GM21737 (cell line): ENCODE measurements at regions not wholly inside any gene's neighbourhood (a gene's known extent, or its start where the extent isn't known, plus 50 kb on each side); places are given as distances from the start of the nearest gene placed in this dataset.

Experiments used
- ATAC-seq: cut with Tn5 transposase; IDR thresholded peaks from one replicate; pipeline ENCODE4 v1.9.1; 2021; ENCODE audit warnings: mild to moderate bottlenecking, moderate library complexity; ENCODE audit not compliant: unreplicated experiment

DNA sequence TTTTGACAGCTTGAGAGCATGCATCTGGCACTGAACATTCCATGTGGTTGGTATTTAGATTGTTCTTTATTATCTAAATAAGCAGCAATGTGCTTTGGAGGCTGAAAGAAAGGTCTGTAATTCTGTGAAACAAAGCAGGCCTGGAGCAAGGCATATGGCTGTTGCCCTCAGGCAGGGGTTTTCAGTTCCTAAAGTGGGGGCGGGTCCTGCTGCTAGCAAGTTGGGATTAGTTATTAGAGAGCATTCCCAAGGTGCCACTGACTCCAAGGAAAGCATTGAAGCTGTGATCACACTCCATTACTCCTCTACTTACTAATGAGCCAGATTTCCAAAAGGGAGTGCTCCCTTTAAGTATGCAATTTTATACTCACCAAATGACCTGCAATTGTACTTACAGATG is 432.2 kb downstream of the OLFM4 start:
- ATAC-seq: no peak

GRCh38 chr13:53463106-53463505 is 434.5 kb downstream of the OLFM4 start:
- ATAC-seq: no peak

DNA sequence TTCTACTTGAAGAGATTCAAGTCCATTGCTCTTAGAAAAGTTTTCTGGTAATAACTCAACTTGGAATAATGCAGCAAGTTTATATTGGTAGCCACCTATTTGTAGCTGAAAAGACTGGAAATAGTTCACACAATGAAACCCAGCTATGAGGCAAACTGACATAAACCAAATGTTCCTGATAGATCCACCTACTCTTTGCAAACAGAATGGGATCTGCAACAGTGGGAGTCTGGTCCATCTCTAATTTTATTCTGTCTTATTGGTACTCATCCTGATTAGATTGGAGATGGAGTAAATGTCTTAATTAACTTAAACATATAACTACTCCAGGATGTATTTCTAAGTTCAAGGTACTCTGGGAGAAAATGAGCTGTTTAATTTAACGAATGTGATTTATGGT is 438.0 kb downstream of the OLFM4 start:
- no peak for ATAC-seq

DNA sequence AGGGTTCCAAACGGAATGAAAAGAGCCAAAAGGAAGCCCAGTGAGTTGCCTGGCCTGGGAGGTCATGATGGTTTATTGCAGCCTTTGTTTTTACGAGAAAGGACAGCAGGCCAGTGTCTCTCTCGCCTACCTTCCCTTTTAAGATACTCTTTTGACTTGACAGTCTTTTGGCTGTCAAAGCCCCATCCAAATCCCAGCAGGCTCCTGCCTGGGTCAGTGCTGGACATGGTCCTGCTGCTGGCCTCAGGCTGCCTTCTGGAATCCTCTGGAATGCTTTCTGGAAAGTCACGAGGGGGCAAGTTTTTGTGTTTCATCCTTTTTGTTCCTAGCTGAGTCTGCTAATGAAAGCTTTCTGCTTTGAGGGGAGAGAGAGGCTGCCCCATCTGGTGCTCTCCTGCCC is 444.8 kb downstream of the OLFM4 start:
- no peak for ATAC-seq

- no peak for ATAC-seq
Measured at GRCh38 chr13:53474878-53475277, 446.3 kb downstream of the OLFM4 start.

DNA sequence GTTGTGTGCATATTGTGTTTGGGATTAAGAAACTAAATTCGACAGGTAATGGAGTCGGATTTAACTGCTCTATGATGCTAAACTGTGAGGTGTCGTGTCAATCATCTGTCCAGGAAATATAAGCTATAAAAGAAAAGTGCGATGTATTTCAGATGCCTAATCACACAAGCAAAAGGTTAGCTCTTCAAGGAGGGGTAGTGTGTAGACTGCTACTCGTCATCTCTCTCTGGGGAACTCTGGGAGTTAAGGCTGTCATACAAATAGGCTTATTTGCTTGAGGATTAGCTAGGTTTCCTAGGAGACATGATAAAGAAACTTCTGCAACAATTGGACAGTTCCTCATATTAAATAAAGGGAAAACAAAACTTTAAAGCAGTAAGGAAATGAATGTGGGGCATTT is 462.1 kb downstream of the OLFM4 start:
- ATAC-seq: no peak

DNA sequence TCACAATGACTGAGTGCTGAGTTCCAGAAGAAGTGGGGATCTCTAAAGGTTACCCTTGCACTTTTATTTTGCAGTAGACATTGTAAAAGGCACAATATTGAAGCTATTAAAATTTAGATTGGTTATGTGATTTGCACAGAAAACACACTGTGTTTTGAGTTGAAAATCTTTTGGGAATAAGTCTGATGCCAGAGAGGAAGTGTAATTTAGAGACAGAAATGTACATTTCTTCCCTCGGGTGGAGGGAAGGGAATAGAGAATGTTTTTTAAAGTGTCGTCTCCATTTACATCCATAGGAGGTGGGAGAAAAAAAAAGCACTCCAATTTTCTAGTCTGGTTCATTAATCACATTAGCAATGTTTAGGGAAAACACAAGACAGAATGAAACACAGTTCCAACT is 465.8 kb downstream of the OLFM4 start:
- no peak for ATAC-seq

- no peak for ATAC-seq
Measured at GRCh38 chr13:53499576-53500133, 471.0 kb downstream of the OLFM4 start.

GRCh38 chr13:53501387-53501786 is 472.8 kb downstream of the OLFM4 start:
- no peak for ATAC-seq

DNA sequence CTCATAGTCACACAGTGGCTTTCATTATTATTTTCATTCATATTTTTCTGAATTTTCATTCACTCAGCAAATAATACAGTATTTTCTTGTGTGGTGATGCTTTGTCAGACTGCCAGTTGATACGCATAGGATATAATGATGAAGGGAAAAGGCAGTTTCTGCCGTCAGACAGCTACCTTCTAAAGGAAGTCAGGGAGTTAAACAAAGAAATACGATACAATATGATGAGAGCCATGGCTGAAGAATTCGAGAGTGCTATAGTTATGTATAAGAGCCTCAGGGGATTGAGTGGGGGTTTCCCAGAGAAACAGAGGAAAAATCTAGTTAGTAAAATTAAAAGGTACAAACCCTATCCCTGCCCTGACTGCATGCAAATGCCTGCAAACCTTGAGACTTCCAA is 479.1 kb downstream of the OLFM4 start:
- ATAC-seq: no peak

DNA sequence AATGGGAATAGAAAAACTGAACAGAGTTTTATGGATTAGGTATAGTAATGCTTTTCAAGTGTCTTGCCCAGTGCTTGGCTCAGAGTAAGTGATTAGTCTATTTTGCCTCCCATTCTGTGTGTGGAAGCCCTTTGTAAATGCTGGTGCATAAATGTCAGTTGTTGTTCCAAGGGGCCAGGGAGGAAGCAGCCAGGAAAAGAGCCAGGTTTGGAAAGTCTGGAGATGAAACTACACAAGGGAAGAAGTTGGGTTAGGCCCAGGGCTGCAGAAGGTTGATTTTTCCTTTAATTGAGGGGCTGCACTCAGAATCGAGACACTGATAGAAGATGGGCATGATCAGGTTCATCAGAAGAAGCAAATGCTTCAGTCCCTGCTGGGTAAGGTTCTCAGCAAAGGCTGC is 484.0 kb downstream of the OLFM4 start:
- ATAC-seq: no peak

- ATAC-seq: no peak
Measured at GRCh38 chr13:53513226-53513625, 484.6 kb downstream of the OLFM4 start.

GRCh38 chr13:53520132-53520531 is 491.5 kb downstream of the OLFM4 start:
- no peak for ATAC-seq

GRCh38 chr13:53522034-53522433 is 493.4 kb downstream of the OLFM4 start:
- ATAC-seq: no peak

DNA sequence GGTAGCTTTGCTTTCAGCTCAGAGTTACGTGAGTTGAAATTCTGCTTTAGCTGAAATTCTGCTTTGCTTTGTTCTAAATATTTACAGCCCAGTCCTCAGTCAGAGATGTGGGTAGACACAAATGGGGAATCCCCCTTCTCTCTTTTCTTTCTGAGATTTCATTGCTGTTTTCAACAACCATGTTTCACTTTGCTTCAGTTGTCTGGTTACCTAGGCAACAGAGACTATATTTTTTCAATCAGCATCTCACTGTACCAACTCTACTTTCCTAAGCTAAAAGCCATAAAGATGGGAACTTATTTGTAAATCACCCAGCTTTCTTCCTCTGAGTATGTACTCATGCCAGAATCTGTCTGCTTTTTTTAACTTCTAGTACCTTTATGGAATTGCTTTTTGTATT is 509.0 kb downstream of the OLFM4 start:
- no peak for ATAC-seq

DNA sequence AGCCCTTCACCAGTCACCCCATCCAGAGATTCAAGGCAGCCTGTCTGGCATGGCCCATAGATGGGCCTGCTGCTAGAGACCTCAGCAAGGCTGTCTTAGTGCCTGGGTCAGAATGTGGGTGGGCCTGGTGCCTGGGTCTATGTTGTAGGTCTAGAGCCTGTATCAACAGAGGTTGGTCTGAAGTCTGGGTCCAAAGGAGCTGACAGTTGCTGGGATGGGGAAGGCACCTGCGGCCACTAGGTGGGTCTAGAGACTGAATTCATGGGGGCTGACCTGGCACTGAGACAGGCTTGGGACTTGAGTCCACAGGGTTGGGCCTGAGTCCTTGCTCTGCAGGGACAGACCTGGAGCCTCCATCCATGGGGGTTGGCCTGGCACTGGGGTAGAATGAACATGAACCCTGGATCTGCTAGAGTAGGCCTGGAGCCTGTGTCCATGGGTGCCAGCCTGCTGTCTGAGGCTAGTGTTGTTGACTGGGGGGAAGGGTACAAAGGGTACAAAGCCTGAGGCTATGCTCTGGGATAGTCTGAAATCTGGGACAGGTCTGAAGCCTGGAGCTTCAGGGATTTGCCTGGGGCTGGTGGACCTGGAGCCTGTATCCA is 516.8 kb downstream of the OLFM4 start:
- ATAC-seq: no peak

- no peak for ATAC-seq
Measured at GRCh38 chr13:53560556-53560955, 531.9 kb downstream of the OLFM4 start.

DNA sequence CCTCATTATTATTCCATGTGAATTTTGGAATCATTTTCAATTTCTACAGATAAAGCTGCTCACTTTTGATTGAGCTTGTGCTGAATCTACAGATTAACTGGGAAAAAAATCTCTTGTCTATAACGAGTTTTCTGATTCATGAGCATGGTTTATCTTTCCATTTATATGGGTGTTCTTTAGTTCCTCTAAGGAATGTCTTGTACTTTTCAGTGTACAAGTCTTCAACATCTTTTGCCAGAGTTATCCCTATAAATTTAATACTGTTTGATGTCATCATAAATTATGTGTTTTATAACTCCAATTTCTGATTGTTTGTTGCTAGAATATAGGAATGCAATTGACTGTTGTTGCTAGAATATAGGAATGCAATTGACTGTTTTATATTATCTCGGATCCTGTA is 533.8 kb downstream of the OLFM4 start:
- no peak for ATAC-seq

DNA sequence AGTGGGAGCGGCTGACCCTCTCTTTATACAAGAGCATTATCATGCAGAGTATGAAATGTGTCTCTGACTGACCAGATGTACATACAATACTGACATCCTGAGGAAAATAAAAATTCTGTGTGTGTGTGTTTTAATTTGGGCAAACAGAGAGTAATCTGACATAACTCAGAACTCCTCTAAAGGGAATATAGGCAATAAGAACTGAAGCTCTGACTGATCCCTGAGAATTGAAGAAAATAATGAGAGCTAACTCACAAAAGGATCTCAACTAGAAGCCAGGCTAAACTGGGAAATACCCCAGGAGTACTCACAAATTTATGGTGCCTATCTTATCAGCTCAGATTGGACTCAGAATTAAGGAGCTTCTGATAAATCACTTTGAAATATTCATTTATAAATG is 539.9 kb downstream of the OLFM4 start:
- no peak for ATAC-seq

- ATAC-seq: no peak
Measured at GRCh38 chr13:53569453-53569852, 540.8 kb downstream of the OLFM4 start.

DNA sequence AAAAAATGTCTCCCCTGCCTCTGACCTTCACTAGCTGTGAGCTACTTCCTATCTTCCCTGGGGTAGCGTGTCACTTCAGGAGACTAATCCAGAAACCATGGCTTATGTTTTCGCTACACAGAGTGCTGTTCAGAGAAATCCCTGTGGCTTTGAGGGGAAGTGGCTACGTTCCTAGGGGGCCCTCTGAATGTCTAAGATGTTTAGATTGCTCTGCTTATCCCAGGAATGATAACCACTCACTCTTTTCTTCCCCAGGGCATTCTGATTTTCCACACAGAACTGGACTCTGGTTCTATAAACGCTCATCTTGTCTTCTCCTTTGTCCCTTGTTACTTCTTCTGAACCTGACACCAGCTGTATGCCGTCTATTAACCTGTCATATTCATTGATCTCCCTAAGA is 572.5 kb downstream of the OLFM4 start:
- no peak for ATAC-seq

GRCh38 chr13:53605326-53605725 is 576.7 kb downstream of the OLFM4 start:
- ATAC-seq: no peak

DNA sequence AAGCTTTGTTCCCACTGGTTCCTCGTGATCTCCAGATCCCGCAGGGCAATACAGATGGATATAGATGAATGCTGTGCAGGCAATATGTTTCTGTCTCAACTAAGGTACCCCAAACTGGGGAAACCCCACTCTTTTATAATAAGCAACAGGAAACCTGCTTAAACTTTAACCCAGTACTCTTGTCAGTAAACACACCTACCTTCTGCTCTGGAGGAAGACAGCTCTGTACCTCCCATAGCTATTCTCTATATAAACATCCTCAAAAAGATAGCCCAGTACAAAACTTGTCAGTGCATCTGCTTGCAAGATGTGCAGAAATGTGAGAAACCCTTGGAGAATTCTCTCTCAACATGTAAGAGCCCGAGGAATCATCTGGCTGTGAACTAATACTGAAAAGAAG is 583.6 kb downstream of the OLFM4 start:
- no peak for ATAC-seq
